Transverse colon (tissue), 4 donors: ENCODE measurements at regions not wholly inside any gene's neighbourhood (a gene's known extent, or its start where the extent isn't known, plus 50 kb on each side); places are given as distances from the start of the nearest gene placed in this dataset.

Source experiments
- DNase-seq: peaks from one replicate; pipeline ENCODE4 v3.0.0-alpha.2; 2019
- H3K27ac ChIP-seq, 4 donors: fragments of 200-600 bp; sonication (generic); 2 replicates each; pipeline ENCODE4 v1.5.1; 2016 to 2018; ENCODE audit warnings: inconsistent platforms in 4 of 4
- H3K27me3 ChIP-seq: fragments of 200-600 bp; sonication (generic); 2 replicates; pipeline ENCODE4 v1.5.1; 2017; ENCODE audit warnings: inconsistent platforms
- H3K36me3 ChIP-seq, 4 donors: fragments of 200-600 bp; sonication (generic); 2 replicates each; pipeline ENCODE4 v1.5.1; 2017 to 2019; ENCODE audit warnings: inconsistent platforms in 4 of 4
- H3K4me1 ChIP-seq, 4 donors: fragments of 200-600 bp; sonication (generic); 2 replicates each; pipeline ENCODE4 v1.5.1; 2017 to 2020; ENCODE audit warnings: inconsistent platforms in 4 of 4
- H3K4me3 ChIP-seq, 4 donors: fragments of 200-600 bp; sonication (generic); 1 replicate in 1 of 4; 2 replicates in 3 of 4; pipeline versions ENCODE4 v1.5.1 to v1.6.1; 2017 to 2019; ENCODE audit warnings: inconsistent platforms in 4 of 4
- H3K9me3 ChIP-seq, 2 donors: fragments of 200-600 bp; sonication (generic); 2 replicates each; pipeline ENCODE4 v1.5.1; 2017 to 2019; ENCODE audit warnings: inconsistent platforms in 2 of 2
- EP300 ChIP-seq: sonication (generic); formaldehyde crosslinking; IDR thresholded peaks from one replicate; pipeline ENCODE4 v1.6.1; 2017; ENCODE audit warnings: antibody characterized with exemption, low read depth
- POLR2A ChIP-seq: fragments of 450-650 bp; IDR thresholded peaks from one replicate; pipeline ENCODE4 v1.6.1; 2016; ENCODE audit warnings: antibody characterized with exemption, mild to moderate bottlenecking, moderate library complexity
- POLR2AphosphoS5 ChIP-seq, 3 donors: sonication (generic); formaldehyde crosslinking; IDR thresholded peaks; one replicate each; pipeline ENCODE4 v1.6.1; 2016; ENCODE audit warnings: antibody characterized with exemption in 3 of 3
- WGBS, 2 donors: methylation state at CpG; one replicate each; pipeline ENCODE4 v1.1.5; 2018; ENCODE audit warnings: low coverage in 1 of 2; 5-methylcytosine and 5-hydroxymethylcytosine counted together
- in situ Hi-C, 4 donors: fragments of 200-750 bp; cut with MboI; loops; one replicate each; pipeline versions ENCODE4 v1.15.0 to v1.15.1; 2017; ENCODE audit warnings: low sequenced_read_pairs in 3 of 4, low pct_ligation_motif_present in 1 of 4, low pct_unique_long_range_greater_than_20kb in 1 of 4
- intact Hi-C: fragments of 100-400 bp; cut with DNase I; formaldehyde crosslinking; loops from one replicate; pipeline ENCODE4 v1.15.1; 2023; ENCODE audit warnings: low total_unique reads
- TF ChIP-seq, protein P1 (sequence below), 5 experiments: fragments of 200-600 bp in 3 of 5; fragments of 450-650 bp in 2 of 5; sonication (generic) in 3 of 5; IDR thresholded peaks; 1 replicate in 2 of 5; 2 replicates in 3 of 5; pipeline ENCODE4 v1.5.1; 2016 to 2017; ENCODE audit warnings: antibody characterized with exemption in 5 of 5, inconsistent platforms in 3 of 5, mild to moderate bottlenecking in 2 of 5, moderate library complexity in 1 of 5

DNA sequence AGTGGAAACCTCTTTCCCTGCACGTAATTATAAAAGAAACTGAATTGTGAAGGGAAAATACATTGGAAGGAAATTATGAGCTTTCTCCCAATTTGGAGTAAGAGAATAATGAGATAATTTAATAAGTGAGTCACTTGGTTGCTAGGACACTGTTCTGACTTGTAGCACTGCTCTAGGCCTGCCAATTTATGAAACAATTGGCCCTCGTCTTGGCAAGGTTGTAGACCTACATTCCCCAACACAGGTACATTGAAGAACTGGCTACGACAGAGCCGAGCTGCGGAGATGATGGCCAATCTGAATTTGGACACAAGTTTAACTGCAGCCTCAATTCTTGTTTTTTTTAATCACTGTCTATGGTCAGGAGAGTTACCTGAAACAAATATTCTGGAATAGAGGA is 674.1 kb downstream of the MECOM start:
- H3K4me1 ChIP-seq: no peaks in the 10 kb centered on the region
- intact Hi-C loops (no loop called here), in situ Hi-C loops (no loop called here)
- no peaks in the 10 kb centered on the region for H3K9me3 ChIP-seq
- DNase-seq: no peak
- H3K27ac ChIP-seq: no peak overlapping the region
- H3K27me3 ChIP-seq: no peaks in the 10 kb centered on the region
- H3K36me3 ChIP-seq: no peaks in the 10 kb centered on the region
- H3K4me3 ChIP-seq: no peak overlapping the region
- TF ChIP-seq, protein P1, sequence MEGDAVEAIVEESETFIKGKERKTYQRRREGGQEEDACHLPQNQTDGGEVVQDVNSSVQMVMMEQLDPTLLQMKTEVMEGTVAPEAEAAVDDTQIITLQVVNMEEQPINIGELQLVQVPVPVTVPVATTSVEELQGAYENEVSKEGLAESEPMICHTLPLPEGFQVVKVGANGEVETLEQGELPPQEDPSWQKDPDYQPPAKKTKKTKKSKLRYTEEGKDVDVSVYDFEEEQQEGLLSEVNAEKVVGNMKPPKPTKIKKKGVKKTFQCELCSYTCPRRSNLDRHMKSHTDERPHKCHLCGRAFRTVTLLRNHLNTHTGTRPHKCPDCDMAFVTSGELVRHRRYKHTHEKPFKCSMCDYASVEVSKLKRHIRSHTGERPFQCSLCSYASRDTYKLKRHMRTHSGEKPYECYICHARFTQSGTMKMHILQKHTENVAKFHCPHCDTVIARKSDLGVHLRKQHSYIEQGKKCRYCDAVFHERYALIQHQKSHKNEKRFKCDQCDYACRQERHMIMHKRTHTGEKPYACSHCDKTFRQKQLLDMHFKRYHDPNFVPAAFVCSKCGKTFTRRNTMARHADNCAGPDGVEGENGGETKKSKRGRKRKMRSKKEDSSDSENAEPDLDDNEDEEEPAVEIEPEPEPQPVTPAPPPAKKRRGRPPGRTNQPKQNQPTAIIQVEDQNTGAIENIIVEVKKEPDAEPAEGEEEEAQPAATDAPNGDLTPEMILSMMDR (IDR thresholded peaks at IDR 0.05): no peak
- TF ChIP-seq POLR2A (no peak), EP300 (no peak), POLR2AphosphoS5 (IDR thresholded peaks at IDR 0.05) (no peak)
- 83 to 86% methylated on average over 2 to 5 of the region's 5 CpGs for WGBS, 2 donors

DNA sequence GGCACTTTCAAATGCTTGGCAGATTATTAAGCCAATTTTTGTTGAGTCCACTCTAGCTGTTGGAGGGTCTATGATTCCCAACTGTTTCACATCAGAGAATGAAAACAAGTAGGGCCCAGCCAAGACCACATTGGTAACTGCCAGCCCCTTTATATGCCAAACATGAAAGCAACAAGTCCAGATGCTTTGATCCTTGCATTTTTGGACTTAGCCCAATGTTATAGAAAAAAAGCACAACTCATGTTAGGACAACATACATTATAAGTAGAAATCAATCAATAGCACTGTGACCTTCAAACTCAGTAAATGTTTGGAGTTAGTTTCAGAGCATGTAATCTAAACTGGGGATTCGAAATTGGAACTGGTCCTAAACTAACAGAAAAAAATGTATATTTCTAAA is 674.7 kb downstream of the MECOM start:
- no peaks in the 10 kb centered on the region for H3K9me3 ChIP-seq
- H3K27ac ChIP-seq: no peak overlapping the region
- TF ChIP-seq, protein P1 (IDR thresholded peaks at IDR 0.05): no peak
- no peak for TF ChIP-seq EP300
- no peak for TF ChIP-seq POLR2A
- no peak for TF ChIP-seq POLR2AphosphoS5 (IDR thresholded peaks at IDR 0.05)
- 53 to 83% methylated on average over 1 of the region's 1 CpG for WGBS, 2 donors
- no peaks in the 10 kb centered on the region for H3K4me1 ChIP-seq
- intact Hi-C loops: no loop called here
- no peak overlapping the region for H3K4me3 ChIP-seq
- no peak for DNase-seq
- no peaks in the 10 kb centered on the region for H3K27me3 ChIP-seq
- in situ Hi-C loops: no loop called here
- no peaks in the 10 kb centered on the region for H3K36me3 ChIP-seq

DNA sequence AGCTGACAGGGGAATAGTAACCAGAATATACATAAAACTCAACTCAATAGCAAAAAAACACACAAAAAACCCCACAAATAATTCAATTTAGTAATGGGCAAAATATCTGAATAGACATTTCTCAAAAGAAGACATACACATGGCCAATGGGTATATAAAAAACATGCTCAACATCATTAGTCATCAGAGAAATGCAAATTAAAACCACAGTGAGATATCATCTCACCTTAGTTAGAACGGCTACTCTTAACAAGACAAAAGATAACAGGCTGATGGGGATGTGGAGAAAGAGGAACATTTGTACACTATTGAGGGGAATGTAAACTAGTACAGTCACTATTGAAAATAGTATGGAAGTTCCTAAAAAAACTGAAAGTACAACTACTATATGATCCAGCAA is 678.6 kb downstream of the MECOM start:
- H3K4me3 ChIP-seq: no peak overlapping the region
- no peak for TF ChIP-seq POLR2A
- no peak for TF ChIP-seq POLR2AphosphoS5 (IDR thresholded peaks at IDR 0.05)
- TF ChIP-seq EP300: no peak
- TF ChIP-seq, protein P1 (IDR thresholded peaks at IDR 0.05): no peak
- H3K27ac ChIP-seq: no peak overlapping the region
- DNase-seq: no peak
- H3K27me3 ChIP-seq: no peaks in the 10 kb centered on the region
- no peaks in the 10 kb centered on the region for H3K36me3 ChIP-seq
- in situ Hi-C loops: no loop called here
- intact Hi-C loops: no loop called here
- no peaks in the 10 kb centered on the region for H3K4me1 ChIP-seq
- 74 to 78% methylated on average over 1 of the region's 1 CpG for WGBS, 2 donors
- H3K9me3 ChIP-seq: no peaks in the 10 kb centered on the region

DNA sequence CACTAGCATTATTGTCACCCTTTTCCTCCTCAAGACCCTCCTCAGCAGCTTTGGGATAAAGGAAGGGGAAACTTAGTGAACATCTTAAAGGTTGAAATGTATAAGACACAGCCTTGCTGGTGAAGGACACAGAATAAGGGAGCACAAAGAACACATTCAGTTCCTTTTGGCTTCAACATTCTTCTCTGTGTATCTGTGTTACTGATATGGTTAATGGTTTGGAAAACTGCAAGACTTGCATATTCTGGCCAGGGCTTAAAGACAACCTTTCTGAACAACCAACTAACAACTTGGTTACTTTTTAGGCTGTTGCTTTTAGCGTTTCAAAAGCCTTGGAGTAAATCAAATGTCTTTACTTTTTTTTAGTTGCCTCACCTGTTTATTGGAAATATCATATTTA is 680.5 kb downstream of the MECOM start:
- DNase-seq: no peak
- intact Hi-C loops (no loop called here), in situ Hi-C loops (no loop called here)
- no peaks in the 10 kb centered on the region for H3K36me3 ChIP-seq
- no peaks in the 10 kb centered on the region for H3K27me3 ChIP-seq
- H3K4me3 ChIP-seq: no peak overlapping the region
- WGBS, 2 donors: 81 to 91% methylated on average over 1 of the region's 1 CpG
- no peaks in the 10 kb centered on the region for H3K9me3 ChIP-seq
- H3K4me1 ChIP-seq: no peaks in the 10 kb centered on the region
- H3K27ac ChIP-seq: no peak overlapping the region
- TF ChIP-seq EP300: no peak
- TF ChIP-seq, protein P1 (IDR thresholded peaks at IDR 0.05): no peak
- no peak for TF ChIP-seq POLR2A
- no peak for TF ChIP-seq POLR2AphosphoS5 (IDR thresholded peaks at IDR 0.05)
